ENCODE measurements at regions not wholly inside any gene's neighbourhood (a gene's known extent, or its start where the extent isn't known, plus 50 kb on each side); places are given as distances from the start of the nearest gene placed in this dataset.

- Histone ChIP-seq H3K27ac (ENCODE audit: low read depth) (no peak overlapping the region), H3F3A (replicated peaks; ENCODE audit: low read depth) (no peaks in the 10 kb centered on the region), H3K79me2 (replicated peaks; ENCODE audit: insufficient read depth) (no peaks in the 10 kb centered on the region), H4K20me1 (replicated peaks; ENCODE audit: insufficient read depth) (no peaks in the 10 kb centered on the region), H3K27me3 (ENCODE audit: insufficient read depth) (no peaks in the 10 kb centered on the region), H3K4me2 (0 out of 2 replicates have a peak overlapping the region, but pooled peaks have one; percentile 25), H3K9me2 (ENCODE audit: insufficient read depth) (0 out of 2 replicates have a peak, but pooled peaks cover 3% of the 10 kb centered on the region), H2AFZ (peak overlapping the region; percentile 64; the same call in 1 of the 2 replicates), H3K4me1 (ENCODE audit: insufficient read depth) (no peaks in the 10 kb centered on the region), H3K4me3 (no peak overlapping the region), H3K36me3 (ENCODE audit: insufficient read depth) (no peaks in the 10 kb centered on the region)
- TF ChIP-seq EZH2phosphoT487 (IDR thresholded peaks at IDR 0.05; ENCODE audit: unreplicated experiment) (no peak), ZNF331 (CRISPR knock-in tag; IDR thresholded peaks at IDR 0.05; ENCODE audit: low read depth) (no peak), CREB1 (CRISPR knock-in tag; IDR thresholded peaks at IDR 0.05; ENCODE audit: low read depth) (no peak), STAT1 (IDR thresholded peaks at IDR 0.05; ENCODE audit: unreplicated experiment) (no peak), REST (IDR thresholded peaks at IDR 0.05; ENCODE audit: unreplicated experiment) (no peak)
- H3K36me3 Mint-ChIP-seq (ENCODE audit: low read depth) = no peaks in the 10 kb centered on the region
- no peak overlapping the region for H3K4me3 Mint-ChIP-seq
- H3K27ac Mint-ChIP-seq = 0 out of 2 replicates have a peak overlapping the region, but pooled peaks have one; percentile 4
- peak; percentile 51 for DNase-seq (ENCODE audit: low spot score)
- H3K9me3 Mint-ChIP-seq = no peaks in the 10 kb centered on the region; the same call in 2 of the 3 replicates
- ATAC-seq = peak; percentile 94
- peaks cover 8% of the 10 kb centered on the region for H3K27me3 Mint-ChIP-seq (ENCODE audit: insufficient read depth, low read depth, poor library complexity)
- peaks cover 13% of the 10 kb centered on the region for H3K4me1 Mint-ChIP-seq
Measured at GRCh38 chr6:119608994-119609393, 259.4 kb upstream of the MAN1A1 start.

- Histone ChIP-seq H3K27me3 (ENCODE audit: insufficient read depth) (no peaks in the 10 kb centered on the region), H3K4me3 (no peak overlapping the region), H3K4me2 (no peak overlapping the region), H3K9me2 (ENCODE audit: insufficient read depth) (no peaks in the 10 kb centered on the region), H3K79me2 (replicated peaks; ENCODE audit: insufficient read depth) (no peaks in the 10 kb centered on the region), H2AFZ (no peak overlapping the region), H3K36me3 (ENCODE audit: insufficient read depth) (no peaks in the 10 kb centered on the region), H4K20me1 (replicated peaks; ENCODE audit: insufficient read depth) (no peaks in the 10 kb centered on the region), H3K4me1 (ENCODE audit: insufficient read depth) (no peaks in the 10 kb centered on the region), H3F3A (replicated peaks; ENCODE audit: low read depth) (no peaks in the 10 kb centered on the region), H3K27ac (ENCODE audit: low read depth) (no peak overlapping the region)
- Mint-ChIP-seq H3K36me3 (ENCODE audit: low read depth) (no peaks in the 10 kb centered on the region), H3K4me3 (no peak overlapping the region), H3K27ac (no peak overlapping the region), H3K27me3 (ENCODE audit: insufficient read depth, low read depth, poor library complexity) (peaks cover 3% of the 10 kb centered on the region), H3K9me3 (no peaks in the 10 kb centered on the region; the same call in 2 of the 3 replicates), H3K4me1 (peaks cover 4% of the 10 kb centered on the region)
- ATAC-seq = no peak
- DNase-seq (ENCODE audit: low spot score) = no peak
- TF ChIP-seq CREB1 (CRISPR knock-in tag; IDR thresholded peaks at IDR 0.05; ENCODE audit: low read depth) (no peak), ETS1 (IDR thresholded peaks at IDR 0.05) (no peak), JUNB (IDR thresholded peaks at IDR 0.05; ENCODE audit: unreplicated experiment) (no peak), ZNF331 (CRISPR knock-in tag; IDR thresholded peaks at IDR 0.05; ENCODE audit: low read depth) (no peak), ZNF462 (CRISPR knock-in tag; IDR thresholded peaks at IDR 0.05) (no peak), EZH2phosphoT487 (IDR thresholded peaks at IDR 0.05; ENCODE audit: unreplicated experiment) (no peak)
Measured at GRCh38 chr6:119604124-119604523, 254.6 kb upstream of the MAN1A1 start.
